HEK293 (cell line): ENCODE measurements at regions not wholly inside any gene's neighbourhood (a gene's known extent, or its start where the extent isn't known, plus 50 kb on each side); places are given as distances from the start of the nearest gene placed in this dataset.

ENCODE experiments used
- ATF2 ChIP-seq: fragments of 450-650 bp; formaldehyde crosslinking; IDR thresholded peaks from 2 replicates; pipeline ENCODE4 v1.5.1; 2016; ENCODE audit warnings: missing biosample characterization, missing genetic modification characterization, low read depth
- SP2 ChIP-seq: fragments of 450-650 bp; formaldehyde crosslinking; IDR thresholded peaks from 2 replicates; pipeline ENCODE4 v1.5.1; 2016; ENCODE audit warnings: missing biosample characterization, missing genetic modification characterization
- ZBTB11 ChIP-seq: fragments of 450-650 bp; formaldehyde crosslinking; conservative IDR thresholded peaks from 2 replicates; pipeline ENCODE4 v1.5.1; 2016; ENCODE audit warnings: low read depth, missing biosample characterization, missing genetic modification characterization
- ZNF175 ChIP-seq: fragments of 450-650 bp; formaldehyde crosslinking; IDR thresholded peaks from 2 replicates; pipeline ENCODE4 v1.5.1; 2016; ENCODE audit warnings: missing biosample characterization, missing genetic modification characterization
- ZNF214 ChIP-seq: fragments of 450-650 bp; formaldehyde crosslinking; IDR thresholded peaks from 2 replicates; pipeline ENCODE4 v1.5.1; 2017; ENCODE audit warnings: missing biosample characterization, mild to moderate bottlenecking, missing genetic modification characterization, borderline replicate concordance
- ZNF335 ChIP-seq: fragments of 450-650 bp; formaldehyde crosslinking; conservative IDR thresholded peaks from 2 replicates; pipeline ENCODE4 v1.5.1; 2016; ENCODE audit warnings: missing biosample characterization, missing genetic modification characterization
- ZNF37A ChIP-seq: fragments of 450-650 bp; IDR thresholded peaks from 2 replicates; pipeline ENCODE4 v1.5.1; 2018; ENCODE audit warnings: missing biosample characterization, missing genetic modification characterization
- ZNF560 ChIP-seq: fragments of 450-650 bp; formaldehyde crosslinking; IDR thresholded peaks from 2 replicates; pipeline ENCODE4 v1.5.1; 2017; ENCODE audit warnings: missing biosample characterization, missing genetic modification characterization, borderline replicate concordance
- ZNF777 ChIP-seq: fragments of 450-650 bp; formaldehyde crosslinking; IDR thresholded peaks from 2 replicates; pipeline ENCODE4 v1.5.1; 2017; ENCODE audit warnings: missing biosample characterization, missing genetic modification characterization, borderline replicate concordance
- ZNF830 ChIP-seq: fragments of 450-650 bp; IDR thresholded peaks from 2 replicates; pipeline ENCODE4 v1.5.0; 2018; ENCODE audit warnings: missing biosample characterization, missing genetic modification characterization, low read depth, mild to moderate bottlenecking, moderate library complexity
- TF ChIP-seq, protein P1 (sequence below): fragments of 450-650 bp; formaldehyde crosslinking; IDR thresholded peaks from 2 replicates; pipeline ENCODE4 v1.5.1; 2016; ENCODE audit warnings: missing biosample characterization, missing genetic modification characterization

DNA sequence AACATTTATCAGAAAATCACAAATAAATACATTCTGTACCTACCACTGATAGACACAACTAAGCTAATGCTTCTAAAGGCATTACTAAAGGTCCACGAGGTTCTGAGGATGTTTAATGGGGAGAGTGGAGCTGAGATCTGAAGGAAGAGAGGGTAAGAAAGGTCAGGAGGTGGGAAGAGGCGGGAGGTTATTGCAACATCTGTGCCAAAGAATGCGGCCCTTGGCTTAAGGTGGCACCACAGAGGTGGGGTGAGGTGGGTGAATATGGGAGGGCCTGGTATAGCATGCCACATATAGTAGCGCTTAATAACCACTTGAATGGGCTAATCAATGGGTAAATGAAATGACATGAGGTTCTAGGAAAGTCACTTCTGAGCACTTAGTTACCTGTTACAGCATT is 217.8 kb upstream of the ATP5MC3 start:
- TF ChIP-seq ZNF214 (tag by site-specific recombination), result no peak
- no peak for TF ChIP-seq ZNF830 (tag by site-specific recombination)
- TF ChIP-seq, protein P1, sequence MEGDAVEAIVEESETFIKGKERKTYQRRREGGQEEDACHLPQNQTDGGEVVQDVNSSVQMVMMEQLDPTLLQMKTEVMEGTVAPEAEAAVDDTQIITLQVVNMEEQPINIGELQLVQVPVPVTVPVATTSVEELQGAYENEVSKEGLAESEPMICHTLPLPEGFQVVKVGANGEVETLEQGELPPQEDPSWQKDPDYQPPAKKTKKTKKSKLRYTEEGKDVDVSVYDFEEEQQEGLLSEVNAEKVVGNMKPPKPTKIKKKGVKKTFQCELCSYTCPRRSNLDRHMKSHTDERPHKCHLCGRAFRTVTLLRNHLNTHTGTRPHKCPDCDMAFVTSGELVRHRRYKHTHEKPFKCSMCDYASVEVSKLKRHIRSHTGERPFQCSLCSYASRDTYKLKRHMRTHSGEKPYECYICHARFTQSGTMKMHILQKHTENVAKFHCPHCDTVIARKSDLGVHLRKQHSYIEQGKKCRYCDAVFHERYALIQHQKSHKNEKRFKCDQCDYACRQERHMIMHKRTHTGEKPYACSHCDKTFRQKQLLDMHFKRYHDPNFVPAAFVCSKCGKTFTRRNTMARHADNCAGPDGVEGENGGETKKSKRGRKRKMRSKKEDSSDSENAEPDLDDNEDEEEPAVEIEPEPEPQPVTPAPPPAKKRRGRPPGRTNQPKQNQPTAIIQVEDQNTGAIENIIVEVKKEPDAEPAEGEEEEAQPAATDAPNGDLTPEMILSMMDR (tag by site-specific recombination), result no peak
- TF ChIP-seq ZNF560 (tag by site-specific recombination), result no peak
- TF ChIP-seq ZBTB11 (tag by site-specific recombination), result no peak
- no peak for TF ChIP-seq ZNF175 (tag by site-specific recombination)
- no peak for TF ChIP-seq ZNF37A (tag by site-specific recombination)
- TF ChIP-seq ATF2 (tag by site-specific recombination), result no peak
- TF ChIP-seq ZNF335 (tag by site-specific recombination), result no peak
- no peak for TF ChIP-seq SP2
- TF ChIP-seq ZNF777, result no peak
